HPDE6-E6E7 (cell line): ENCODE measurements at regions not wholly inside any gene's neighbourhood (a gene's known extent, or its start where the extent isn't known, plus 50 kb on each side); places are given as distances from the start of the nearest gene placed in this dataset.

Source experiments
- DNase-seq: peaks from one replicate; pipeline ENCODE4 v3.0.0; 2011; ENCODE audit warnings: missing footprints; ENCODE audit errors: extremely low spot score

DNA sequence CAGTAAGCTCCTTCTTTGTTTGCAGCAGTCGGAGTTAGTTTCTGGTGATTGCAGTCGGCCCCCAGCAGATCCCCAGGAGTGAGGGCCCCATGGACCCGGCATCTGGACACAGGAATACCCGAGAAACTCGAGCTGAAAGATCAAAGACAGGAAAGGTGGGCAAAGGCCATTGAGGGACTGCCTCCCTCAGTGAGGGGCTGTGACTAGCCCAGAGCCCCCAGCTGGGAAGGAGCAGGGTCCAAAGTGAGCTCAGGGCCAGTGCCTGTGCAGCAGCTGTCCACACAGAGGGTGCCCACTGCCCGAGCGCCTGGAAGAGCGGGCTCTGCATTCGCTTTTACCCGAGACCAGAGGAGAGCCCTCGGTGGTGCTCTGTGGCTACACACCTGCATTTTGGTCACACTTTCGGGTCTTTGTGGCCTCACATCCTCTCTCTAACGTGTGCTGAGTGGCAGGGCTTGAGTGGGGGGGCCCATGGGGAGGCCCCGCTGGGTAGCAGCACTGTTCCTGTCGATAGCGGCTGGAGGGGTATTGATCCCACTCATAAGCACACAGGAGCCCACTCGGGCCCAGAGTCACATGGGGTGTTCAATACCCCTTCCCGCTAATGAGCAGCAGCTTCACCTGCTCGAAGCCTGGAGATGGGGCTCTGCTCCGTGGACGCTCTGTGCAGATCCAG, 532.9 kb downstream of the TBC1D22A start:
- DNase-seq: no peak

DNA sequence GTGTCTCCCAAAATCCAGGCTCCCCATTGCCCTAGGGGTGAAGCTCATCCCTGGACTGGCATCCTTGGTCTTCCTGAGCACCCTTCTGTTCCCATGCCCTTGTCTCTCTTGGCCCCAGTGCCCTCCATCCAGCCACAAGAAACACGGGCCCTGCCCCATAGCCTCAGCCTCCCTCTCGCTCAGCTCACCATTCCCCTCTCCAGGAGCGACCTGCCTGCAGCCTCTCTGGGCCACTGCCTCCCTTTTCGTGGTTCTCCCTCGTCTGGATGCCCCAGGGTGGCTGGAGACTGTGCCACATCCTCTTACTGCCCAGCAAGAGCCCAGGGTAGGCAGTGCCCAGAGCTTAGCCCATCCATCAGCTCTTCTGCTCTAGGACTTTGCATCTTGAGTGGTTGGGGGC, 532.1 kb downstream of the TBC1D22A start:
- DNase-seq: no peak

DNA sequence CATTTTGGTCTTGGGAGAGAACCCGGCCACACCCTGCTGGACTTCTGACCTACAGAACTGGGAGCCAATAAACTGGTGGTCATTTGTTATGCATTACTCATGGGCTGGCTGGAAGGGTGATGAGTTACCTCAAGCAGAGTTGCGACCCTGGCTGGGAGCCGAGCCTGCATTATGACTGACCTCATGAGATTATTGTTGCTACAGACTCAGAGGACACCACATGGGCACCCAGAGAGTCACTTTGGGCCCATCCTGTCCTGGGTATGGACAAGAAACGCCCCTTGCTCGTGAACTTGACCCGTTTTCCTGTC, 531.7 kb downstream of the TBC1D22A start:
- DNase-seq: no peak

DNA sequence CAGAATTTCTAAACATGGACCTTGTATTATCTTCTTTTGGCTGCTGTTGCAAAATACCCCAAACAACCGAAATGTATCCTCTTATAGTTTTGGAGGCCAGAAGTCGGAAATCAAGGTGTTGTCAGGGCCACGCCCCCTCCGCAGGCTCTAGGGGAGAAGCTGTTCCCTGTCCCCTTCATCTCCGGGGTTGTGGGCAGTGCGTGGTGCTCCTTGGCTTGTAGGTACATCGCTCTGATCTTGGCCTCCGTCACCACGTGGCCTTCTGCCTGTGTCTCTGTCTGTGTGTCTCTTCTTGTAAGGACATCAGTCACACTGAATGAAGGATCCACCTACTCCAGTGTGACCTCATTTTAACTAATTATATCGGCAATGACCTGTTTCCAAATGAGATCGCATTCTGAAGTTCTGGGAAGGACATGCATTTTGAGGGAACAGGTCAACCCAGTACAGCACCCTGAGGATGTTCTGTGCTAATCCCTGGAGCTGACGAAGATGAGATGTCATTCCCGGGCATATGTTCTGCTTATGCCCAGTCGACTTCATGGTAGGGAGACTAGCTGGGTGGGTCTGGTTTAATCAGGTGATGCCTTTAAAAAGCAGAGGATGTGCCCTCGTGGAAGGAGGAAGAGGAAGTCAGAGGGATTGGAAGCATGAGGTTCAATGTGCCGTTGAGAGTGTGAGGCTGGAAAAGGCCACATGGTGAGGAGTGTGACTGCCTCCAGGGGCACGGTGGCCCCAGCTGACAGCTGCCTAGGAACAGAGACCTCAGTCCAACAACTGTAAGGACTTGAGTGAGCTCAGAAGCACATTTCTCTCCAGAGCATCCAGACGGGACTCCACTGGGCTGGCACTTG, 531.1 kb downstream of the TBC1D22A start:
- no peak for DNase-seq

DNA sequence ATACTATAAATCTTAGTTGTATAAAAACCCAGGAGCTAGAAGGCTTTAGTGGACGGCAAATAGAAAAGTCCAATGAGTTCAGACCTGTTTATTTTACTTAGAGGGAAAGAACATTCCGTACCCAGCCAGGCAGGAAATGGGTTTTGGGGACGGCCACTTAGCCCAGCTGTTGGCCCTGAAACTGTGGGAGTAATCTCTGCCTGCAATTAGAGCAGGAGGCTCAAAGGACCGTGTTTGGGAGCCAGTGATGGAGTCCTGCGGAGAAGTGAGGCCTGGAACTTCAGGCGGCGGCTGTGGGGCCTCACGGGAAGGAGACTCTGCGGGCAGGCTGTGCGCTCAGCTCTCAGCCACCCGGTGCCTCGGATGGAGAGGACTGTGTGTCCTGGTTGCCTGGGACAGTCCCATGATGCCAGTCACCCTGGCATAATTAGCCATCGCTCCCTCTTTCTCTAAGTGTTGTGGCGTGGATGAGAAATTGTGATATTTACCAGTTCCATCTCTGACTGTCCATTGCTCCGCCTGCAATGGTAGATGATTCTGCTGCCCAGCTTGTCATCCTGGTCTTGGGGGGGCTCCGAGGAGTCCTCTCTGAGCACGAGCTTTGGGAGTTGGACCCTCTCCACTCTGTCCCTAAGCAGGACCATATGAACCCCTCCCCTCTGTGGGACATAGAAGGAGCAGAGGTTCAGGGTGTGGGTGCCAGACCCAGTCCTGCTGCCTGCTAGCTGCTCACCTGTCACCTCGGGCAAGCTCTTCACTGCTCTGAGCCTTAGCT, 530.3 kb downstream of the TBC1D22A start:
- DNase-seq: no peak

DNA sequence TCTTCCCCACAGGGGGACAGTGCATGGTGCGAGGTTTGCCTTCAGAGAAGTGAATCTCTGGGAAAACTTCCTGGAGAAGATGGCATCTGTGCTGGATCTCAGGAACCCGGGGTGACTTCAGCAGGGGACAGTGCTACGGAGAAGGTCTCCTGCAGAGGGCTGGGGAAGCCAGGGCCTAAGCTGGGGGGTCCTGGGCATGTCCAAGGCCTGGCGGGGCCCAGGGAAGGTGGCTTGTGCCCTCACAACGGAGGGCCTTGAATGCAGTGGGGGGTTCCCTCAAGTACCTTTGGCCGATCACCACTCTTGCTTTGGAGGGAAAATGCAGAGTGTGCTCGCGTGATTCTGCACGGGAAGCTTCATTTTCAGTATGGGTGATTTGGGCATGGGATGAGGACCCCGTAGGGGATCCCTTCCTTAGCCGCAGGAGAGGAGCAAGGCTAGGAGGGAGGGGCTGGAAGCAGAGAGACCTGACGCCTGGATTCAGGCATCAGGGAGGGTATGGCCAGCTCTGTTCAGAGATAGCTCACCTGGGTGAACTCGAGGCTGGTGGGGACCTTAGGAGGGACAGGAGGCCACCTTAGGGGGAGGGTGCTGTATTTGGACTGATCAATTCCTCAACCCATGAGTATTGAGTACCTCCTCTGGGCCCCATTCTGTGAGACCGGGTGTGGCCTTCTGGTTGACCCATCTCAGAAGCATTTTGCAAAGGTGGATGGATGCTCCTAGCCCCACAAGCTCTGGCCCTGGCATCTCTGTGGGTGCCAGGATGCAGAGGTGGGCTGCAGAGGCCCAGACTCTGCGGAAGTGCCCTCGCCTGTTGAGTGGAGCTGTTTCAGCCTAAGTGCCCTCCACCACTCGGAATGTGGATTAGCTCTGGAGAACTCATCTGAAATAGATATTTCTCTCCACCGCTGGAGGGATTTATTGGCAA, 529.4 kb downstream of the TBC1D22A start:
- no peak for DNase-seq

DNA sequence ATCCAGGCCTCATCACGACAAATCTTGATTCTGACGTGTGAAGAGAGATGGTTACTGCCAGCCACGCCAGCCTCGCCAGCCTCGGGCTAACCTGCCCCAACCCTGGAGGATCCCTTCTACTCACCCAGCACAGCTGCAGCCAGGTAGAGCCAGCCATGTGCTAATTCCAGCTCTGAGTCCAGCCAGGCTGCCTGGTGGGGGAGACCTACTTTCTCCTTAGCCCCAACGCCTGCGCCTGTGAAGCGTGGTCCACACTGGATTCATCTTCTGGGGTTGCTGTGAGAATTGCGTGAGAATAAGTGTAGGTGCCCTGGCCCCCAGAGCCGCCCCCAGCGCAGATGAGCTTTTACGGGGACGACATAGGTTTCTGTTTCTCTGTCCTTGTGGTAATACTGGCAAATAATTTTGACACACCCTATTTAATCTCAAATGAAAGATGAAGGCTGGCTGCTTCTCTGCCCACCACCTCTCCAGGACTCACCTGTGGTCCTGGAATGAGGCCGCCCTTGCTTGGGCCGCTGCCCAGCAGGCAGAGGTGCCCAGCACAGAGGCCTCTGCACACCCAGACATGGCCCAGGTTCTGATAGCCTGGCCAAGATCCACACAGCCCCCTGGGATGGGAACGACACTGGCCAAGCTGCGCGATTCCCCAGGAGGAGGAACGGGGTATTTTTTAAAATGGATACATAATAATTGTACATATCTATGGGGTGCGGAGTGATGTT, 528.4 kb downstream of the TBC1D22A start:
- no peak for DNase-seq

DNA sequence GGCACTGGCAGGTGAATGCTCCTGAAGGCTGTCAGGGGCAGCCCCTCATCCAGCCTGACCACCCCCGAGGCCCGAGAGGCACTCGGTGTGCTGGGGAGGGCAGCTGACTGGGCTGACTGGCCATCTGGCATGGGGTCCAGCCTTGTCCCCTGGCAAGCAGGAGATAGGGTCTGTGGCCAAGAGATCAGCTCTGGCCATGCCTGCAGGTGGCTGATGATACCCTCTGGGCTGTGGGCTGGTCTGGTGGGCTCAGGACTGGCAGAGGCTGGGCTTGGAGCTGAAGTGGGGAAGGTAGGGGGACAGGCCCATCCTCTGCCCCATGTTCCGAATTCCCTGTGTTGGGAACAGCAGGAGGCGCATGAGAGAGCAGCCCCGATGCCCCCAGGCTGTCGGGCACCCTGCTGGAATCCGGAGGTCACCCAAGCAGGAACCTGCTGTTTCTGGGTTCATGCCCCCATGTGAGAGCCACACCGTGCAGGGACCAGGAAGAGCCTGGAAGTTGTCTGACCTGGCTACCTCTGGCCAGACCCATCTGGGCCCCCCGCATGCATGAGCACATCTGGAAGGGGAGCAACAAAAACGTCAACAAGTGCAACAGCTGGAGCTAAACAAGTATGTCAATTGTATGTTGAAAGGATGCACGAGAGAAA, 527.0 kb downstream of the TBC1D22A start:
- DNase-seq: no peak

DNA sequence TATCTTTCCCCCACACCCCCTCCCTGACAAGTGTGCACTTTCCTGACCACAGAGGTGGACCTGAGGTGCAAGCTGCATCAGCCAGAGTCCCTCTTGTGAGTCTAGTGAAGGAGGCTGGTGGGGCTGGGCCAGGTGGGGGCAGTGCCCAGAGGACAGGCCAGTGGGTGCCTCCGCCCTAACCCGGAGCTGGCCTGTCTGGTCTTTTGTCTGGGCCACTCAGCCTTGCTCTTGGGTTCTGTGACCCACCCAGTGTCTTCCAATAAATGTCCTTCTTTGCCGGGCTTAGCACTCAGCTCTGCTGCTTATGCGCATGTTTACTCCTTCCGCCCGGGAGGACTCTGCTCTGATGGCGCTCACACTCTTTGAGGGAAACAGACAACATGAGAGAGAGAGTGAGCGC, 526.2 kb downstream of the TBC1D22A start:
- no peak for DNase-seq

DNA sequence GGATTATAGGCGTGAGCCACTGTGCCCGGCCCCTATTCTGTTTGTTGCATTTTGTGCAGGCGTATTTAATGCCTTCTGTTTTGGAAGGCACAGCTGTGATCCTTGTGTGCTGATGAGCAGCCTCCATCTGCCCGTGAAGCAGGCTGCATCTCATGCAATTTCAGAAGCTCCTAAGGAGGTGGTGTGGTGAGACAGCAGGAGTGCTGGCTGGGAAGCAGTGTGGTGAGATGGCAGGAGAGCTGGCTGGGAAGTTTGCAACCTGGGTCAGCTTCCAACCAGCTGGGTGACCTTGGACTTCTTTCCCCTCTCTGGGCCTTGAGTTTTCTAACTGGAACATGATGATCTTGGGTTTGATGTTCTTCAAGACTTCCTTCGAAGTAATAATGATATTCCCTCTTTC, 525.1 kb downstream of the TBC1D22A start:
- DNase-seq: no peak

DNA sequence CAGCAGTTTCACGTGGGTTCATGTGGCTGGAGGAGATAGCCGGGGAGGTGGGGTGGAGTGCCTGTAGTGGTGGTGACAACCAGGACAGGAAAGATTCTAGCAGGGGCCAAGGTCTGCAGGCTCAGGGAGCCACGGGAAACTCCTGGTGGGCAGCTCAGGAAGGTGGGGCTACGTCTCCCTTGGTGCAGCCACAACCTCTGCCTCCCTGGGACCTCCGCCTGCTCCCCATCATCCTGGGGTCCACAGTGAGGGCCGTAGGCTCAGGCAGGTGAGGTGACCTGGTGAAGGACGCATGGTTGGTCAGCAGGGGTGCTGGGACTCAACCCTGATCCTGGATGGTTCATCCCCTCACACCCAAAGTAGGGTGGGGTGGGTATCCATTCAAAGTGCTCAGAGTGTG, 524.1 kb downstream of the TBC1D22A start:
- DNase-seq: no peak

DNA sequence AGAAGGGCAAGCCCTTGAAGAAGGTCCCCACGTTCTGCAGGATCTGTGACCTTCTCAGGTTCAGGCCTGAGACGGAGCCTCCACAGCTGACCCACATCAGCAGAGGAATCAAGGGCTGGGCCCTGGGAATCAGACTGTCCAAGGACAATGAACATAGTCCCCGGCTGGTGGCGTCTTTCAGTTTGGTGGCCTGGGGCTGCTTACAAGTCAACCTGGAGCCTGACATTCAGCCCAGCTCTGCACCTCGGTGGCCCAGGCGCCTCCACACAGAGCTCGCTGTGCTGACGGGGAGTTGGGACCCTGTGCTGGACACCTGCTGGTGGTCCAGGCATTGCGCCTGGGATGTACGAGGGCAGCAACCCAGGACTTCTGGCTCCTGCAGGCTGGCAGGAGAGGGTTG, 523.5 kb downstream of the TBC1D22A start:
- no peak for DNase-seq

DNA sequence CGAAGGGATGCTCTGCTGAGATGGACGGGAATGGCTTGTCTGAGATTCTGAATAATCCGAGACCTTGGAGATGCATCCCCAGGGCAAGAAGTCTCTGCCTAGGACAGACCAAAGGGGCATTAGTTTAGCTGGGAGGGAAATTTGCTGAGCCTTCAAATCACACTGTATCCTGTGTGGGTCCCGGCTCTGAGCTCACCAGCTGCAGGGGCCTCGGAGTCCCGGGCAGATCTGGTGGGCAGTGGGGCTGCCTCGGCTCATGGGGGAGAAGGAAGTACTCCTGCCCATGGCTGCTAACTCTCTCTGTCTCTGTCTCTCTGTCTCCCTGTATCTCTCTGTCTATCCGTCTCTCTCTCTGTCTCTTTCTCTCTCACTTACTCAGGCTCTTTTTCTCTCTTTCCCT, 522.4 kb downstream of the TBC1D22A start:
- no peak for DNase-seq

DNA sequence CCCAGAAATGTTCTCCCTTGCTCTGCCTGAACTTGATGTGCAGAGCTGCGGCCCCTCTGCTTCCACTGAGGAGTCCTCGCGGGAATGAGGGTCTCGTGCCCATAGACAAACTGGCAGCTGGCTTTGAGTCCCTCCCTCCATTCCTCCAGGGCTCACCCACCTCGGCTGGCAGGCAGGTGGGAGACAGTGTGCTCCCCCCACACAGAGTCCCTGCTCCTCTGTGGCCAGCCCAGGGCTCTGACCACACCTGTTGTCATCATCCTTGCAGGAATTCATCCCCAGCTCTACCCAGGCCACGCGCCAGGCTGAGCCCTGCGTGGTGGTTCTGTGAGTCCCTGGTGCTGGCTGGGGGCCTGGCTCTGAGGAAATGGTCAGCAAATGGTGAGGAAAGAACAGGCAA, 521.9 kb downstream of the TBC1D22A start:
- DNase-seq: no peak

DNA sequence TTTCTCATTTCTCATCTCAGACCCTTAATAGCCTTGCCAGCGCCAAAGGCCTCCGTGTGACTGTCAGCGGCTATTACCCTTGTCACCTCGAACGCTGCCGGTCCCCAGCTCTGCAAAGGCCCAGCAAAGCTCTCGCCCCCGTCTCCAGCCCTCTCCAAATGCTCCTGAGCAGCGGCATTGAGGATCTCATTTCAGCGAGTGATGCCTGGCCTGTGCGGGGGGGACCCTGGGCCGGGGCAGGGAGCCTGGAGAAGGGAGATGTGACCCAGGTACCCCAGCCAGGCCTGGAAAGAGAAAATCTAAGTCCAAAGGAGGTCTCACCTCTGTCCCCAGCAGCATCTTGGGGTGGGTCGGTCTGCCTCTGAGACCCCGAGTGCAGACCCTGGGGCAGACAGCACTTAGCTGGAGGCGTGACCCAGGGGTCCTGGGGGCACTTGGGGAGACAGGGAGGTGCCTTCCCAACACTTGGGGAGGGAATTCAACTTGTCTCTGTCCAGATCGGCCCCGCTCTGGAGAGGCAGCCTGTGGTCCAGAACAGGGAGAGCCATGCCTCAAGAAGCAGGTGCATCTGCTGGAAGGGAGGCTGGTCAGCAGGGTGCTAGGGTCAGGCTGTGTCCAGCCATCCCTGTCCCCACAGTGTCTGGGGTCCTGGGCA, 521.3 kb downstream of the TBC1D22A start:
- DNase-seq: no peak

DNA sequence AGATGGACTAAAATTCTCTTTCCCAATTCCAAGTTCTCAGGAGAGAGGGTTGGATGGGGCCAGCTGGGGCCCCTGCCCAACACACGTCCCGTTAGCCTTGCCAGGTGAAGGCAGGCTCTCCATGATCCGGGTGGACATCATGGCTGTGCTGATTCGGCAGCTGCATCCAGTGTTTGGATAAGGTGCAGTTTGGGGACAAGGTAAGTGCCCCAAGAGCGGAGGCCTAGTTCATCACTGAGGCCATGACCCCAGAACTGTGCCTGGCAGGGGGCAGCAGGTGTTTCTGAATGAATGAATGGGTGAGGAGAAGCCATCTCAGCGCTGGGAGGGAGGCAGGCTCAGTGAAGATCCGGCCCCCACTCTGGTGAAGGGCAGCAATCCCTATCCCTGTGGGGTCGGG, 520.4 kb downstream of the TBC1D22A start:
- DNase-seq: no peak

DNA sequence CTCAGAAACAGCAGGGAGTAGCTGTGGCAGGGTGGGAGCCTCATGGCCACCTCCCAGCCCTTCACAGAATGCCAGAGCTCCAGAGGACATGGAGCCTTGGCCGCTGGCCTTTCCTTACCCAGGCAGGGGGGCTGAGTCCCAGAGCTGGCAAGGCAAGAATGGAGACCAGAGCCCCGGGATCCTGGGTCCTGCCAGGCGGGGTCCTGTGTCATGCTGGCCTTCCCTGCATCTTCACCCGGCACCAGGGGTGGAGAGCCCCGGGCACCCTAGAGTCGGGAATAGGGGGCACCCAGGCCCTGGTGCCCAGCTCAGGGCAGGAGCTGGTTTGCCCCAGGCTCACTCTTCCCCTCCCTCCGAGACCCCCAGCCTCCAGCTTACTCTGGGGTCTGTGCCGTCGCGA, 519.9 kb downstream of the TBC1D22A start:
- no peak for DNase-seq

DNA sequence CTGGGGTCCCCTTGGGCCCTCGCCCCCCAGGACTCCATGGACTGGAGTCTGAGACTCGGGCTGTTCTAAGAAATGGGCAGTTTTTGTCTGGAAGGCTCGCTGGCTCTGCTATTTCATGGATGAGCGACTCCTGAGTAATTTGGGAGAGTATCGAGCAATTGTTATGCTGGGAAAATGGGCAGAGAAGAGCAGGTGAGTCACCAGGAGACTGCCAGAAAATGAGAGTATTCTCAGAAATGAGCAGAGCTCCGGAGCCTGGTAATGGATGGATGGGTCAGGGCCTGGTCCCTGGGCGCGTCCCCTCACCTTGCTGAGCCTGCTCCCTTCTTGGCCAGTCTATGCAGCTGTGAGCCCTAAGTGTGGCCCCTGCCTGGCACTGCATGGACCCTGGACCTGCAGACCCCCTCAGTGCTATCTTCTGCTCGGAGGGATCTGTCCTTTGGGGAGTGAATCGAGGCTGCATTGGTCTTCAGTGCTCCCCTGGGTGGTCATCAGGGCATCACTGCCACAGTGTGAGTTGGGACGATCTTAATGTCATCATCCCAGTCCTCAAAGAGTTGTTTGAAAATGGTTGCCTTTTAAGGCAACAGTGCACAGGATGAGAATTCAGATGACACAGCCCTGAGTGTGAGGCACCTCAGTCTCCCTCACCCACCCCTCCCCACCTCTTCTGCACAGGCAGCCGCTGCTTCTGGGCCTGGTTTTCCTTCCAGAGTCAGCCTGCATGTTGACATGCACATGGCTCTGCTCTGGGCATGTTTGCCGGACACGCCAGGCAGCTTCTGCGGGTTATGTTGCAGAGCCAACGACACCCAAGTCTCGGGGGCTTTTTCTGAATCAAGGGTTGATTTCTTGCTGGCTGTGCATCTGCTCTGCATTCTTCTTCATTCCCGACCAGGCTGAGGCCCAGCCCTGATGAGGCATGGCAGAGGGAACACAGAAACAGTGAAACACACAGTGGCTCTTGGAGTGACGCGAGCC, 519.0 kb downstream of the TBC1D22A start:
- DNase-seq: no peak

DNA sequence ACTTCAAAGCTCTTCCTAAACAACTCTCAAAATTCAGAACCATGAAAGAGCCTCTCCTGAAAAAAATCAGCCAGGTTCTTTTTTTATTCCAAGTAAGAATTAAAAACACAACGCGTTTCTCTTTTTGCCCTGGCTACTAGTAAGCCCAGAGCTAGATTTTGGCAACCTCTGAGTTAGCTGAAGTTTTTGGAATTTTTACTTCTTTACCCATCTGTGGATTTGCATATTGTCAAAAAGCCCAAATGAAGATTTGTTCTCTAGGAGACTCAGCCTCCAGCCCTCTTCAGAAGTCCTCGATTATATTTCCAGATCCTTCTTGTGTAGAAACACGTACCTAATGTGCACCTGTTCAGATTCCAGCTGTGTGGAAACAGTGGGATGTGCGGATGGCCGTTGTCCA, 517.9 kb downstream of the TBC1D22A start:
- DNase-seq: no peak
